ENCODE measurements at regions not wholly inside any gene's neighbourhood (a gene's known extent, or its start where the extent isn't known, plus 50 kb on each side); places are given as distances from the start of the nearest gene placed in this dataset.

- DNase-seq (ENCODE audit: low read depth): peak; percentile 47
These were observed 50.3 kb downstream of the TLCD4 start for GRCh38 chr1:95167503-95167902.

GRCh38 chr1:95168028-95168427 lies 50.9 kb downstream of the TLCD4 start:
- DNase-seq (ENCODE audit: low read depth): no peak

GRCh38 chr1:95168761-95169351 lies 51.7 kb downstream of the TLCD4 start:
- DNase-seq (ENCODE audit: low read depth): no peak

- DNase-seq (ENCODE audit: low read depth): peak; percentile 7
These were observed 52.4 kb downstream of the TLCD4 start for GRCh38 chr1:95169548-95169947.

GRCh38 chr1:95171270-95172245 lies 54.4 kb downstream of the TLCD4 start:
- DNase-seq (ENCODE audit: low read depth): no peak

GRCh38 chr1:95176861-95177260 lies 57.1 kb upstream of the RWDD3 start:
- no peak for DNase-seq (ENCODE audit: low read depth)

- no peak for DNase-seq (ENCODE audit: low read depth)
These were observed 54.6 kb upstream of the RWDD3 start for GRCh38 chr1:95179205-95179986.

- no peak for DNase-seq (ENCODE audit: low read depth)
These were observed 53.6 kb upstream of the RWDD3 start for GRCh38 chr1:95180371-95180770.

GRCh38 chr1:95181096-95181495 lies 52.9 kb upstream of the RWDD3 start:
- DNase-seq (ENCODE audit: low read depth): no peak

- no peak for DNase-seq (ENCODE audit: low read depth)
These were observed 50.1 kb upstream of the RWDD3 start for GRCh38 chr1:95183952-95184351.
